Pancreas (tissue), 10 donors: ENCODE measurements at regions not wholly inside any gene's neighbourhood (a gene's known extent, or its start where the extent isn't known, plus 50 kb on each side); places are given as distances from the start of the nearest gene placed in this dataset.

Experiments
- ATAC-seq, 4 donors: fragments of 200-7000 bp; cut with Tn5 transposase; one replicate each; pipeline versions ENCODE4 v1.8.0 to v1.9.1; 2020; ENCODE audit warnings: mild to moderate bottlenecking in 4 of 4, moderate library complexity in 4 of 4
- DNase-seq, 6 donors: peaks; one replicate each; pipeline ENCODE4 v3.0.0-alpha.2; 2020
- FAIRE-seq: peaks from 2 replicates; lab custom pipeline; 2012; peaks lifted over from hg19 to GRCh38; lab: Jason Lieb, UNC
- H3K27ac ChIP-seq, 4 donors: fragments of 200-600 bp; sonication (generic); 1 replicate in 3 of 4; 2 replicates in 1 of 4; pipeline versions ENCODE4 v1.5.0 to v1.8.0; 2020
- H3K27me3 ChIP-seq, 4 donors: fragments of 200-600 bp; one replicate each; pipeline ENCODE4 v1.8.0; 2021
- H3K36me3 ChIP-seq, 3 donors: fragments of 200-600 bp; sonication (generic) in 1 of 3; one replicate each; pipeline versions ENCODE4 v1.5.0 to v1.8.0; 2020 to 2021
- H3K4me1 ChIP-seq, 3 donors: fragments of 200-600 bp; one replicate each; pipeline ENCODE4 v1.8.0; 2021
- H3K4me3 ChIP-seq, 4 donors: fragments of 200-600 bp; sonication (generic) in 2 of 4; one replicate each; pipeline versions ENCODE4 v1.5.0 to v1.8.0; 2020 to 2021
- H3K9me3 ChIP-seq, 4 donors: fragments of 200-600 bp; one replicate each; pipeline ENCODE4 v1.8.0; 2021
- WGBS, 2 donors: extraction: QIAGEN DNeasy Blood & Tissue Kit; methylation state at CpG; one replicate each; pipeline ENCODE4 v1.1.7; 2013; 5-methylcytosine and 5-hydroxymethylcytosine counted together
- intact Hi-C, 3 donors: fragments of 100-400 bp; cut with DNase I; formaldehyde crosslinking; loops; one replicate each; pipeline versions ENCODE4 v1.11.1 to v1.14.2; 2022
- TF ChIP-seq, protein P1 (sequence below), 4 donors: fragments of 200-600 bp; sonication (generic) in 3 of 4; IDR thresholded peaks; one replicate each; pipeline versions ENCODE4 v1.5.0 to v1.8.0; 2021; ENCODE audit warnings: antibody characterized with exemption in 4 of 4
- donor health status: healthy with polysubstance abuse.
- donor health status: DM: no; HTN: no; CAD: no; lungs with moderate emphysema.
- donor health status: DM: no; HTN: no; CAD: no.
- donor health status: control.
- donor health status: control.
- donor health status: Bipolar disorder and iron deficiency.
- donor health status: DM: yes; HTN: yes; CAD: no.
- donor health status: DM: no; HTN: no; CAD: no.
- donor health status: DM: no; HTN: no; CAD: no.
- donor health status: DM: yes; HTN: yes; CAD: no.

GRCh38 chr11:96447208-96448110 lies 57.6 kb downstream of the JRKL start:
- intact Hi-C loops: no loop called here
- no peak overlapping the region for H3K27ac ChIP-seq
- TF ChIP-seq, protein P1, sequence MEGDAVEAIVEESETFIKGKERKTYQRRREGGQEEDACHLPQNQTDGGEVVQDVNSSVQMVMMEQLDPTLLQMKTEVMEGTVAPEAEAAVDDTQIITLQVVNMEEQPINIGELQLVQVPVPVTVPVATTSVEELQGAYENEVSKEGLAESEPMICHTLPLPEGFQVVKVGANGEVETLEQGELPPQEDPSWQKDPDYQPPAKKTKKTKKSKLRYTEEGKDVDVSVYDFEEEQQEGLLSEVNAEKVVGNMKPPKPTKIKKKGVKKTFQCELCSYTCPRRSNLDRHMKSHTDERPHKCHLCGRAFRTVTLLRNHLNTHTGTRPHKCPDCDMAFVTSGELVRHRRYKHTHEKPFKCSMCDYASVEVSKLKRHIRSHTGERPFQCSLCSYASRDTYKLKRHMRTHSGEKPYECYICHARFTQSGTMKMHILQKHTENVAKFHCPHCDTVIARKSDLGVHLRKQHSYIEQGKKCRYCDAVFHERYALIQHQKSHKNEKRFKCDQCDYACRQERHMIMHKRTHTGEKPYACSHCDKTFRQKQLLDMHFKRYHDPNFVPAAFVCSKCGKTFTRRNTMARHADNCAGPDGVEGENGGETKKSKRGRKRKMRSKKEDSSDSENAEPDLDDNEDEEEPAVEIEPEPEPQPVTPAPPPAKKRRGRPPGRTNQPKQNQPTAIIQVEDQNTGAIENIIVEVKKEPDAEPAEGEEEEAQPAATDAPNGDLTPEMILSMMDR (IDR thresholded peaks at IDR 0.05): no peak
- no peaks in the 10 kb centered on the region for H3K9me3 ChIP-seq
- no peaks in the 10 kb centered on the region for H3K4me1 ChIP-seq
- no peaks in the 10 kb centered on the region for H3K27me3 ChIP-seq
- no peaks in the 10 kb centered on the region for H3K36me3 ChIP-seq
- ATAC-seq: no peak
- 60 to 64% methylated on average over 11 of the region's 11 CpGs for WGBS, 2 donors
- FAIRE-seq: no peak
- no peak for DNase-seq
- H3K4me3 ChIP-seq: no peak overlapping the region

GRCh38 chr11:96448225-96448624 lies 58.4 kb downstream of the JRKL start:
- no peak for ATAC-seq
- no peaks in the 10 kb centered on the region for H3K36me3 ChIP-seq
- no peak overlapping the region for H3K27ac ChIP-seq
- no peak for FAIRE-seq
- no peaks in the 10 kb centered on the region for H3K9me3 ChIP-seq
- 48 to 72% methylated on average over 3 of the region's 3 CpGs for WGBS, 2 donors
- TF ChIP-seq, protein P1 (IDR thresholded peaks at IDR 0.05): no peak
- no peak overlapping the region for H3K4me3 ChIP-seq
- H3K27me3 ChIP-seq: no peaks in the 10 kb centered on the region
- intact Hi-C loops: no loop called here
- H3K4me1 ChIP-seq: no peaks in the 10 kb centered on the region
- no peak for DNase-seq

GRCh38 chr11:96456111-96456510 lies 66.3 kb downstream of the JRKL start:
- no peak overlapping the region for H3K4me3 ChIP-seq
- no peaks in the 10 kb centered on the region for H3K27me3 ChIP-seq
- ATAC-seq (no peak), FAIRE-seq (no peak), DNase-seq (no peak)
- intact Hi-C loops: no loop called here
- TF ChIP-seq, protein P1 (IDR thresholded peaks at IDR 0.05): no peak
- no peaks in the 10 kb centered on the region for H3K9me3 ChIP-seq
- H3K36me3 ChIP-seq: no peaks in the 10 kb centered on the region
- no peak overlapping the region for H3K27ac ChIP-seq
- no peaks in the 10 kb centered on the region for H3K4me1 ChIP-seq

- TF ChIP-seq, protein P1 (IDR thresholded peaks at IDR 0.05): no peak
- ATAC-seq (no peak), FAIRE-seq (no peak), DNase-seq (no peak)
- 50% methylated on average over 3 of the region's 3 CpGs for WGBS, 2 donors
- no peaks in the 10 kb centered on the region for H3K36me3 ChIP-seq
- H3K27ac ChIP-seq: no peak overlapping the region
- H3K9me3 ChIP-seq: no peaks in the 10 kb centered on the region
- intact Hi-C loops: no loop called here
- H3K27me3 ChIP-seq: no peaks in the 10 kb centered on the region
- H3K4me3 ChIP-seq: no peak overlapping the region
- H3K4me1 ChIP-seq: peaks cover 0 to 7% (median 0%) of the 10 kb centered on the region in 3 donors
Observed at GRCh38 chr11:96459751-96460150, 69.9 kb downstream of the JRKL start.

DNA sequence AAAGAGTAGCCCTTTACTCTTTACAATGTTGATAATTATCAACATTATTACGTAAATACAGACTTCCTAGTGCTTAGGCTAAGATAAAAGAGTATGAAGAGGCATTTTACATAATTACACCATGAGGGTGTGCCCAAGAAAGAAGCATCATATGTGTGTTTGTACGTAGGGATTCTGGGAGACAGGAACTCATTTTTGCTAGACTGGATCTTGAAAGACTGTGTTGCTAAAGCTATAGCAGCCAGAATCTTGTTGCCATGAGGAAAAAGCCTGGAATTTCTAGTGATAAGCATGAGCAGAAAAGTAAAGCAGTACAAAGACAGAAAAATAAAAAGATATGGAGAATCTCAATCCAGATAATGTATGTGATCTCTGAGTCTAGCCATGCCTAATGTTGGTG lies 72.1 kb downstream of the JRKL start:
- Histone ChIP-seq H3K36me3 (no peaks in the 10 kb centered on the region), H3K27ac (no peak overlapping the region), H3K4me1 (peaks cover 0 to 7% (median 0%) of the 10 kb centered on the region in 3 donors), H3K9me3 (no peaks in the 10 kb centered on the region), H3K27me3 (no peaks in the 10 kb centered on the region), H3K4me3 (no peak overlapping the region)
- FAIRE-seq (no peak), ATAC-seq (no peak), DNase-seq (no peak)
- WGBS, 2 donors: 33 to 35% methylated on average over 2 of the region's 2 CpGs
- intact Hi-C loops: no loop called here
- TF ChIP-seq, protein P1 (IDR thresholded peaks at IDR 0.05): no peak
